ENCODE measurements at regions not wholly inside any gene's neighbourhood (a gene's known extent, or its start where the extent isn't known, plus 50 kb on each side); places are given as distances from the start of the nearest gene placed in this dataset.

DNA sequence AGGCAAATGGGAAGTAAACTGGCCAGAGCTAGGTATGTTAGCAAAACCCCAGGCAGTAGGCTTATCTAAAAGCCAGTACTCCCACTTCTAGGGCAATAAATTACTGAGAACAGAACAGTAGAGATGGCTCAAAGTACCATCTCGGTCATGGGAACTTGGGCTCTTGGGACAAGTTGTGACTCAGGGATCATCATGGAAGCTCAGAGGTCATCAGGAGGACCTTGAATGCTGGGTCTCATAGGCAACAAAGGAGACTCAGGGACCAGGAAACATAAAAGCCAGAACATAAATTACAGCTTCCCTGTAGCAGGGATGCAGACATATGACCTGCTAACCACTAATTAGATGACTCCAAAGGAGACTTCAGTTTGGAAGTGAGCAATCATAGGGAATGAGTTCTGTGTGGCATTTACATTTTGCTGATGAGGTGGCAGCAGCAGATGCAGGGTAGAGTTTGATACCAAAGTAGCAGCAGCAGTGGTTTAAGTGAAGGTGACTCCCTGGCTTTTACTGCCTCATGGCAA, 97.6 kb upstream of the SCAF11 start:
- Histone ChIP-seq H3K27me3 (no peaks in the 10 kb centered on the region), H3K4me3 (no peak overlapping the region), H3K36me3 (ENCODE audit: low read depth, missing control alignments) (no peaks in the 10 kb centered on the region), H3K9me3 (no peaks in the 10 kb centered on the region), H3K4me1 (no peaks in the 10 kb centered on the region), H3K27ac (no peak overlapping the region)
- intact Hi-C loops (cut with DNase I; ENCODE audit: low total_unique reads): no loop called here
- no peak for DNase-seq
- WGBS, 2 donors: 35 to 47% methylated on average over 1 of the region's 1 CpG
- TF ChIP-seq, protein P1, sequence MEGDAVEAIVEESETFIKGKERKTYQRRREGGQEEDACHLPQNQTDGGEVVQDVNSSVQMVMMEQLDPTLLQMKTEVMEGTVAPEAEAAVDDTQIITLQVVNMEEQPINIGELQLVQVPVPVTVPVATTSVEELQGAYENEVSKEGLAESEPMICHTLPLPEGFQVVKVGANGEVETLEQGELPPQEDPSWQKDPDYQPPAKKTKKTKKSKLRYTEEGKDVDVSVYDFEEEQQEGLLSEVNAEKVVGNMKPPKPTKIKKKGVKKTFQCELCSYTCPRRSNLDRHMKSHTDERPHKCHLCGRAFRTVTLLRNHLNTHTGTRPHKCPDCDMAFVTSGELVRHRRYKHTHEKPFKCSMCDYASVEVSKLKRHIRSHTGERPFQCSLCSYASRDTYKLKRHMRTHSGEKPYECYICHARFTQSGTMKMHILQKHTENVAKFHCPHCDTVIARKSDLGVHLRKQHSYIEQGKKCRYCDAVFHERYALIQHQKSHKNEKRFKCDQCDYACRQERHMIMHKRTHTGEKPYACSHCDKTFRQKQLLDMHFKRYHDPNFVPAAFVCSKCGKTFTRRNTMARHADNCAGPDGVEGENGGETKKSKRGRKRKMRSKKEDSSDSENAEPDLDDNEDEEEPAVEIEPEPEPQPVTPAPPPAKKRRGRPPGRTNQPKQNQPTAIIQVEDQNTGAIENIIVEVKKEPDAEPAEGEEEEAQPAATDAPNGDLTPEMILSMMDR (IDR thresholded peaks at IDR 0.05): no peak
- no peak for TF ChIP-seq POLR2A (IDR thresholded peaks at IDR 0.05)

DNA sequence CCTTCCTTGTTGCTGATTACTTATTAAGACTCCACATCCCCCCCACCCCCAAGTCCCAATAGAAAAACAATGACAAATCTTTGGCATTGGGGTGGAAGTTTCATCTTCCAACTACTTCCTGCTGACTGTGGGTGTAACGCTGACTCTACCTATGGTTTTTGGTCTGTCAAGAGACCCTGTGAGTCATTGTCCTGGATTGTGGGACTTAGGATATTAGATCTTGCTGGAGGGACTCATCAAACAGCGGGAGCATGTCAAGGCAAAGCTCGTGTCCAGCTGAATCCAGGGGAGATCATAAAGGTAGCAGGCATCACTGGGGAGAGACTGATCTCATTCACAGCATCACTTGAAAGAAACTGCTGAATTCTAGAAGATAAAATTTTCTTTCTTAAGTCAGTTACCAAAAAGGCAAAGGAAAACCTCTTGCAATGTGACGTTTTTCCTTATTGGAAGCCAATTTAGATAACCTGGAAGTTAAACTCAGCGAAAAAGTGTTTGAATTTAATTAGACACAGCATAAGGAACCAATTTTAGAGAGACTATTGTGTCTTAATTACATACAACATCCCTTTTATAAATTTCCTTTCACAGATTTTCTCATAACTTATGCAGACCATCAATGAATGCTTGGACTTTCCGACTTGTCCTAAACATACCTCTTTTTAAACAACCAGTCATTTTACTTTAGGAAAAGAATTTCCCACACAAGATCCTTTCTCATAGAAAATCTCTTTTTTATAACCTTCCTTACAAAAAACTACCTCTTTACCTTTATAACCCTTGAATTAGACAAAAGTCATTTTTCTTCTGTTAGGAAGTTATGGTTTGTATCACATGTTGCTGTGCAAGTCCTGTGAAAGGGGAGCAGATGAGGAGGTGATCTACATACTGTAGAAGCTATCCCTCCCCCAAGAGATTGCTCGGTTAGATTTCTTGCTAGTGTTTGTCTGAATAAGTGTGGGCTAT, 94.6 kb upstream of the SCAF11 start:
- H3K9me3 ChIP-seq: no peaks in the 10 kb centered on the region
- TF ChIP-seq, protein P1 (IDR thresholded peaks at IDR 0.05): no peak
- TF ChIP-seq POLR2A (IDR thresholded peaks at IDR 0.05): no peak
- H3K27ac ChIP-seq: no peak overlapping the region
- DNase-seq: no peak
- no peaks in the 10 kb centered on the region for H3K36me3 ChIP-seq (ENCODE audit: low read depth, missing control alignments)
- no peak overlapping the region for H3K4me3 ChIP-seq
- no peaks in the 10 kb centered on the region for H3K27me3 ChIP-seq
- WGBS, 2 donors: 62 to 71% methylated on average over 7 of the region's 7 CpGs
- H3K4me1 ChIP-seq: no peaks in the 10 kb centered on the region
- intact Hi-C loops (cut with DNase I; ENCODE audit: low total_unique reads): no loop called here

DNA sequence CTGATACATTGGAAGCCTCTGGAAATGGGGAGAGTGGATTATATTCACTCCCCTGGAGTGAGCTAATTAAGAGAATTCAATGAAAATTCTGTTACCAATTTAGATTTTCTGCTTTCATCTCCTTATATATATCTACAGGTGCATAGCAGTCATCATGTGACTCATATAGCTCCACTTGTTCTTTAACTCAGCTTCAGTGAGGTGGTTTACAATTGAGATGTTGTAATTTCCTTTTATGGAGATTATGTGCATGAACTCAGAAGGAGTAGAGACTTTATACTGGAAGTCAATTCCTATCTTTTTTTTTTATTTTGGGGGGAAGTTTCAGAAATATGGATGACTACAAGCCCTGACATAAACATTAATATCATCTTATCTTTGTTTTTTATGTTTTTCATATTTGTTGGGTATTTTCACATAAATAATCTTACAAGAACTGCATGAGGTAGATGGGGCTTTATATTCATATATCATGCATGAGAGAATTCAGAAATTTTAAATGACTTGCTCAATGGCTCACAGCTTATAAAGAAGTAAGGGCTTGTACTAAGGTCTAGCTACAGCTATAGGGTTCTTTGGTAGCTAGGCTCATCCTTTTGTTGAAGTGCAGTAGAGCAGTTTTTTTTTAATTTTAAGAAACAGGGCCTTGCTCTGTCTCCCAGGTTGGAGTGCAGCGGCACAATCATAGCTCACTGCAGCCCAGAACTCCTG, 92.3 kb upstream of the SCAF11 start:
- Histone ChIP-seq H3K27ac (no peak overlapping the region), H3K4me1 (no peaks in the 10 kb centered on the region), H3K36me3 (ENCODE audit: low read depth, missing control alignments) (no peaks in the 10 kb centered on the region), H3K4me3 (no peak overlapping the region), H3K27me3 (no peaks in the 10 kb centered on the region), H3K9me3 (no peaks in the 10 kb centered on the region)
- intact Hi-C loops (cut with DNase I; ENCODE audit: low total_unique reads): no loop called here
- DNase-seq: no peak
- 96 to 100% methylated on average over 1 of the region's 1 CpG for WGBS, 2 donors
- TF ChIP-seq POLR2A (IDR thresholded peaks at IDR 0.05): no peak
- TF ChIP-seq, protein P1 (IDR thresholded peaks at IDR 0.05): no peak

DNA sequence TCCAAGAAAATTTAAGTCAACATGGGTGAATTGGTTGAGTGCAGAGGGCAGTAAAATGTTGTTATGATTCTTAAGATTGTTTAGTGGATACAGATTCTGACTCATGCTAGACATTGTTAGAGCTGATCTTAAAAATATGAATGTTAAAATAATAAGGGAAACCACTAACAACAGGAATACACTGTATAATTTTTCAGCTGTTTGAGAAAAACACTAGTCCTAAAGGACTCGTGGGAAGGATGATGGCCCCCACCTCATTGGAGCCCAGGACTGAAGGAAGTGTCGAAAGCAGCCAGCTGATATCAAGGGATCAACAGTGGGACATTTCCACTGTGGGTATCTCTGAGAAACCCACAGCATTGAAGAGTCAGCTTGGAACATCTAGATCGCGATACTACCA, 82.9 kb upstream of the SCAF11 start:
- no peak for TF ChIP-seq POLR2A (IDR thresholded peaks at IDR 0.05)
- TF ChIP-seq, protein P1 (IDR thresholded peaks at IDR 0.05): no peak
- WGBS, 2 donors: 87 to 97% methylated on average over 4 of the region's 4 CpGs
- H3K36me3 ChIP-seq (ENCODE audit: low read depth, missing control alignments): no peaks in the 10 kb centered on the region
- DNase-seq: no peak
- no peak overlapping the region for H3K27ac ChIP-seq
- no peaks in the 10 kb centered on the region for H3K4me1 ChIP-seq
- H3K4me3 ChIP-seq: no peak overlapping the region
- intact Hi-C loops (cut with DNase I; ENCODE audit: low total_unique reads): no loop called here
- no peaks in the 10 kb centered on the region for H3K27me3 ChIP-seq
- no peaks in the 10 kb centered on the region for H3K9me3 ChIP-seq
